Pancreas (tissue), 10 donors: ENCODE measurements at regions not wholly inside any gene's neighbourhood (a gene's known extent, or its start where the extent isn't known, plus 50 kb on each side); places are given as distances from the start of the nearest gene placed in this dataset.

Source experiments
- ATAC-seq, 4 donors: fragments of 200-7000 bp; cut with Tn5 transposase; one replicate each; pipeline versions ENCODE4 v1.8.0 to v1.9.1; 2020; ENCODE audit warnings: mild to moderate bottlenecking in 4 of 4, moderate library complexity in 4 of 4
- DNase-seq, 6 donors: peaks; one replicate each; pipeline ENCODE4 v3.0.0-alpha.2; 2020
- FAIRE-seq: peaks from 2 replicates; lab custom pipeline; 2012; peaks lifted over from hg19 to GRCh38; lab: Jason Lieb, UNC
- H3K27ac ChIP-seq, 4 donors: fragments of 200-600 bp; sonication (generic); 1 replicate in 3 of 4; 2 replicates in 1 of 4; pipeline versions ENCODE4 v1.5.0 to v1.8.0; 2020
- H3K27me3 ChIP-seq, 4 donors: fragments of 200-600 bp; one replicate each; pipeline ENCODE4 v1.8.0; 2021
- H3K36me3 ChIP-seq, 3 donors: fragments of 200-600 bp; sonication (generic) in 1 of 3; one replicate each; pipeline versions ENCODE4 v1.5.0 to v1.8.0; 2020 to 2021
- H3K4me1 ChIP-seq, 3 donors: fragments of 200-600 bp; one replicate each; pipeline ENCODE4 v1.8.0; 2021
- H3K4me3 ChIP-seq, 4 donors: fragments of 200-600 bp; sonication (generic) in 2 of 4; one replicate each; pipeline versions ENCODE4 v1.5.0 to v1.8.0; 2020 to 2021
- H3K9me3 ChIP-seq, 4 donors: fragments of 200-600 bp; one replicate each; pipeline ENCODE4 v1.8.0; 2021
- WGBS, 2 donors: extraction: QIAGEN DNeasy Blood & Tissue Kit; methylation state at CpG; one replicate each; pipeline ENCODE4 v1.1.7; 2013; 5-methylcytosine and 5-hydroxymethylcytosine counted together
- intact Hi-C, 3 donors: fragments of 100-400 bp; cut with DNase I; formaldehyde crosslinking; loops; one replicate each; pipeline versions ENCODE4 v1.11.1 to v1.14.2; 2022
- TF ChIP-seq, protein P1 (sequence below), 4 donors: fragments of 200-600 bp; sonication (generic) in 3 of 4; IDR thresholded peaks; one replicate each; pipeline versions ENCODE4 v1.5.0 to v1.8.0; 2021; ENCODE audit warnings: antibody characterized with exemption in 4 of 4
- donor health status: healthy with polysubstance abuse.
- donor health status: DM: no; HTN: no; CAD: no; lungs with moderate emphysema.
- donor health status: DM: no; HTN: no; CAD: no.
- donor health status: control.
- donor health status: control.
- donor health status: Bipolar disorder and iron deficiency.
- donor health status: DM: yes; HTN: yes; CAD: no.
- donor health status: DM: no; HTN: no; CAD: no.
- donor health status: DM: no; HTN: no; CAD: no.
- donor health status: DM: yes; HTN: yes; CAD: no.

DNA sequence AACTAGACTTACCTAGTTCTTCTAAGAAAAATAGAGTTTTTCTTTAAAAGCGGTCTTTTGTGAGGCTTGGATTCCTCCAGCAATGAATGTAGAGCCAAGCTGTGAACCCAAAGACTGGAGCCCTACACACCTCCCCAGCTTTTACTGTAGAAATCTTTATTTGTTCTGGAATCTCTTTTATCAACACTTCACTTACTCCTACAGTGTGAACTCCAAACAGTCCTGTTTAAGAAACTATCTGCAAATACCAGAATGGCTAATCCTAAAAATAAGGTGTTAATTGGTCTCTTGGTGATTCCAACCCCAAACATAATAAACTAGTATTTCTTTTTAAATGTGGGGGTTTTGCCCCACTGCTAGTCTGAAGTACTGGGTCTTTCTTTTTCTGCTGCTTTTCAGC, 103.9 kb downstream of the ENC1 start:
- intact Hi-C loops: loop anchor here in 1 of 3 donors (10.0 kb wide), 1 partner anchor 98 kb away; no protein-coding TSS in a partner anchor
- H3K36me3 ChIP-seq: no peaks in the 10 kb centered on the region
- no peak overlapping the region for H3K27ac ChIP-seq
- H3K4me1 ChIP-seq: peaks cover 11 to 23% (median 11%) of the 10 kb centered on the region in 3 donors
- FAIRE-seq (no peak), ATAC-seq (no peak), DNase-seq (no peak)
- no peak overlapping the region for H3K4me3 ChIP-seq
- 96 to 100% methylated on average over 1 of the region's 1 CpG for WGBS, 2 donors
- peaks cover 0 to 4% (median 0%) of the 10 kb centered on the region in 4 donors for H3K9me3 ChIP-seq
- H3K27me3 ChIP-seq: no peaks in the 10 kb centered on the region
- TF ChIP-seq, protein P1, sequence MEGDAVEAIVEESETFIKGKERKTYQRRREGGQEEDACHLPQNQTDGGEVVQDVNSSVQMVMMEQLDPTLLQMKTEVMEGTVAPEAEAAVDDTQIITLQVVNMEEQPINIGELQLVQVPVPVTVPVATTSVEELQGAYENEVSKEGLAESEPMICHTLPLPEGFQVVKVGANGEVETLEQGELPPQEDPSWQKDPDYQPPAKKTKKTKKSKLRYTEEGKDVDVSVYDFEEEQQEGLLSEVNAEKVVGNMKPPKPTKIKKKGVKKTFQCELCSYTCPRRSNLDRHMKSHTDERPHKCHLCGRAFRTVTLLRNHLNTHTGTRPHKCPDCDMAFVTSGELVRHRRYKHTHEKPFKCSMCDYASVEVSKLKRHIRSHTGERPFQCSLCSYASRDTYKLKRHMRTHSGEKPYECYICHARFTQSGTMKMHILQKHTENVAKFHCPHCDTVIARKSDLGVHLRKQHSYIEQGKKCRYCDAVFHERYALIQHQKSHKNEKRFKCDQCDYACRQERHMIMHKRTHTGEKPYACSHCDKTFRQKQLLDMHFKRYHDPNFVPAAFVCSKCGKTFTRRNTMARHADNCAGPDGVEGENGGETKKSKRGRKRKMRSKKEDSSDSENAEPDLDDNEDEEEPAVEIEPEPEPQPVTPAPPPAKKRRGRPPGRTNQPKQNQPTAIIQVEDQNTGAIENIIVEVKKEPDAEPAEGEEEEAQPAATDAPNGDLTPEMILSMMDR (IDR thresholded peaks at IDR 0.05): no peak

DNA sequence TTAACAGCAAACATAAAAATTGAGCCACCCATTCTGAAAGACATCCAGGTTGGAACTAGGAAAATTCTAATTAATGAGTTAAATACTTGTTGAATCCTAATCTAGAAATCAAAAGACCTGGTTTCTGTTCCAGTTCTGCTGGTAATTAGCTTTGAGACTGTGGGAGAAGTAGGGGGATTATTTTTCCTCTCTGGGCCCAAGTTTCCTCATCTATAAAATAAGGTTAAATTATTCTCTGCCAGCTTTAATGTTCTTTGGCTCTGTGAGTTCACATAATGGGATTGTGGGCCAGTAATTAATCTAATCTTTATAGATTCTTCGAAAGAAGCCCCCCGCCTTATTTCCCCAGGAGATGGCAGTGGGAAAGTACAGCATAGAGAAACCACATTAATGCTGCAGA, 104.6 kb downstream of the ENC1 start:
- Histone ChIP-seq H3K36me3 (no peaks in the 10 kb centered on the region), H3K9me3 (peaks cover 0 to 4% (median 0%) of the 10 kb centered on the region in 4 donors), H3K27ac (no peak overlapping the region), H3K4me3 (no peak overlapping the region), H3K4me1 (peaks cover 11 to 18% (median 11%) of the 10 kb centered on the region in 3 donors), H3K27me3 (no peaks in the 10 kb centered on the region)
- TF ChIP-seq, protein P1 (IDR thresholded peaks at IDR 0.05): no peak
- DNase-seq (no peak), FAIRE-seq (no peak), ATAC-seq (no peak)
- WGBS, 2 donors: 95 to 96% methylated on average over 2 of the region's 2 CpGs
- intact Hi-C loops: loop anchor here in 1 of 3 donors (10.0 kb wide), 1 partner anchor 99 kb away; no protein-coding TSS in a partner anchor

DNA sequence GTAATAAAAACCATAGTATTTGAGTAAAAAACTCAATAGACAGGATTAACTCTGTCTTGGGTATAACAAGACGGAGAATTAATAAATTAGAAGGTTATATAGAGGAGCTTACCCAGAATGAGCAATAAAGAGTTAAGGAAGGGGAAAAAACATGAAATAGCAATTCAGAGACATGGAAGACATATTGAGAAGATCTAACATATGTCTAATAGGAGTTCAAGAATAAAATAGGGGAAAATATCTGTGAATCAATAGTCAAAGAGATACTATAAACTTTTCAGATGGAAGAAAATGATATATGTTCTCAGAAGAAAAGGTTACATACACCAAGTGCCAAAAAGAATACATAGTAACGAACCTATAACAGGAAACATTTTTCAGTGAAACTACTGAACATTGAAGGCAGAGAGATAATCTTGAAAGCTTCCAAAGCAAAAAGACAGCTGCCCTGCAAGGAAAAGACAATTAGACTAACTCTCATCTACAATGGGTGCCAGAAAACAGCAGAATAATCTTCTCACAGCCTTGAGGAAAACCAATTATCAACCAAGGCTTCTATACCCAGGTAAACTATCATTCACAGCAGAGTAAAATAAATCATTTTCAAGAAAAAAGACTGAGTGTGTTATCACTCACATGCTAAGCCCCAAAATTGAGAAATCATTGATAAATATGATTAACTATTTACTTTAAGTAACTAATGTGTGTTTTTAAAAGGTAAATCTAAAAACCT, 106.0 kb downstream of the ENC1 start:
- H3K9me3 ChIP-seq: peaks cover 0 to 4% (median 0%) of the 10 kb centered on the region in 4 donors
- peaks cover under 1 to 6% (median 3%) of the 10 kb centered on the region in 3 donors for H3K4me1 ChIP-seq
- H3K27me3 ChIP-seq: no peaks in the 10 kb centered on the region
- no peak overlapping the region for H3K27ac ChIP-seq
- no peaks in the 10 kb centered on the region for H3K36me3 ChIP-seq
- TF ChIP-seq, protein P1 (IDR thresholded peaks at IDR 0.05): no peak
- DNase-seq (no peak), ATAC-seq (no peak), FAIRE-seq (no peak)
- no peak overlapping the region for H3K4me3 ChIP-seq
- intact Hi-C loops: loop anchor here in 1 of 3 donors (10.0 kb wide), 1 partner anchor 100 kb away; no protein-coding TSS in a partner anchor
- WGBS, 2 donors: 93 to 95% methylated on average over 2 of the region's 2 CpGs

DNA sequence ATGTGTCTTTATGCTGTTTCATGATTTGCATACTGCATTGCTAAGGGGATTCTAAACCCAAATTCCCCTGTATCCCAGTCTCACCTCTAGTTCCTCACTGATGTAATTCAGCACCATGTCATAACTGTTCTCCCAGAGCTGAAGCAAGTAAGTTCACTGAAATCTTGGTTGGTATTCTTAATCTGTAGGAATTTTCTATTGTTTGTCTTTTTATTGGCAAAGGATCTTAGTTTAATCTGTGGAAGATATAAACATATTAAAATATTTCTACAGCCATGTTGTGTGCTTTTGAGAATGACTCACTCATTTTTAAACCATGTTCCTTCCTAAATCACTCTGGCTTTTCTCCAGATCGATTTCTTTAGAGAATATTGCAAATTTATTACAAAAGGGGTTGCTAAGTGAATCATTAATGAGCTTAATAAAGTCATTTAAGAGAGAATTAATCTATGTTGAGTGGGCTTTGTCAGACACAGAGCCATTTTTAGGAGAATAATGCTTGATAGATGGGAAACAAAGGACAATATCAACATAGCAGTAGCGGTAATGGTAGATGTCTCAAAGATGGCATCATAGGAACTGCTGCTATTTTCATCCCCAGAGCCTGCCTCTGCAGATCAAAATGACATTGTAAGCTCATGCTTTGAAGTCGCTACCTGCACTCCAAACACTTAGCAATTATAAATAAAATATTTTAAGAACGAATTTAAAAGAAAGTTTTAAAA, 110.0 kb downstream of the ENC1 start:
- Histone ChIP-seq H3K36me3 (no peaks in the 10 kb centered on the region), H3K9me3 (peaks cover 0 to 4% (median 0%) of the 10 kb centered on the region in 4 donors), H3K4me3 (no peak overlapping the region), H3K4me1 (no peaks in the 10 kb centered on the region), H3K27me3 (no peaks in the 10 kb centered on the region), H3K27ac (no peak overlapping the region)
- WGBS, 2 donors: 71 to 82% methylated on average over 4 of the region's 4 CpGs
- TF ChIP-seq, protein P1 (IDR thresholded peaks at IDR 0.05): no peak
- intact Hi-C loops: loop anchor here in 1 of 3 donors (10.0 kb wide), 1 partner anchor 104 kb away; no protein-coding TSS in a partner anchor
- DNase-seq (no peak), ATAC-seq (no peak), FAIRE-seq (no peak)
